ENCODE measurements at regions not wholly inside any gene's neighbourhood (a gene's known extent, or its start where the extent isn't known, plus 50 kb on each side); places are given as distances from the start of the nearest gene placed in this dataset.

- H2AFZ ChIP-seq (ENCODE audit: low read length), result no peak overlapping the region
- no peaks in the 10 kb centered on the region for H4K20me1 ChIP-seq (ENCODE audit: insufficient read depth, low read length)
- no peak for ATAC-seq
- no peaks in the 10 kb centered on the region; a peak in 1 of 5 replicates for H3K27me3 ChIP-seq (ENCODE audit: control insufficient read depth in 1 of 2, insufficient read depth in 2 of 2, low read length in 2 of 2)
- DNase-seq (ENCODE audit: low spot score), result no peak
- TF ChIP-seq, protein P1, sequence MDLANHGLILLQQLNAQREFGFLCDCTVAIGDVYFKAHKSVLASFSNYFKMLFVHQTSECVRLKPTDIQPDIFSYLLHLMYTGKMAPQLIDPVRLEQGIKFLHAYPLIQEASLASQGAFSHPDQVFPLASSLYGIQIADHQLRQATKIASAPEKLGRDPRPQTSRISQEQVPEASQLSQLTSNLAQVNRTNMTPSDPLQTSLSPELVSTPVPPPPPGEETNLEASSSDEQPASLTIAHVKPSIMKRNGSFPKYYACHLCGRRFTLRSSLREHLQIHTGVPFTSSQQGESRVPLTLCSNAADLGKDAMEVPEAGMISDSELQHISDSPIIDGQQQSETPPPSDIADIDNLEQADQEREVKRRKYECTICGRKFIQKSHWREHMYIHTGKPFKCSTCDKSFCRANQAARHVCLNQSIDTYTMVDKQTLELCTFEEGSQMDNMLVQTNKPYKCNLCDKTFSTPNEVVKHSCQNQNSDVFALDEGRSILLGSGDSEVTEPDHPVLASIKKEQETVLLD (CRISPR knock-in tag; IDR thresholded peaks at IDR 0.05; ENCODE audit: low read depth), result no peak
- TF ChIP-seq, protein P2, sequence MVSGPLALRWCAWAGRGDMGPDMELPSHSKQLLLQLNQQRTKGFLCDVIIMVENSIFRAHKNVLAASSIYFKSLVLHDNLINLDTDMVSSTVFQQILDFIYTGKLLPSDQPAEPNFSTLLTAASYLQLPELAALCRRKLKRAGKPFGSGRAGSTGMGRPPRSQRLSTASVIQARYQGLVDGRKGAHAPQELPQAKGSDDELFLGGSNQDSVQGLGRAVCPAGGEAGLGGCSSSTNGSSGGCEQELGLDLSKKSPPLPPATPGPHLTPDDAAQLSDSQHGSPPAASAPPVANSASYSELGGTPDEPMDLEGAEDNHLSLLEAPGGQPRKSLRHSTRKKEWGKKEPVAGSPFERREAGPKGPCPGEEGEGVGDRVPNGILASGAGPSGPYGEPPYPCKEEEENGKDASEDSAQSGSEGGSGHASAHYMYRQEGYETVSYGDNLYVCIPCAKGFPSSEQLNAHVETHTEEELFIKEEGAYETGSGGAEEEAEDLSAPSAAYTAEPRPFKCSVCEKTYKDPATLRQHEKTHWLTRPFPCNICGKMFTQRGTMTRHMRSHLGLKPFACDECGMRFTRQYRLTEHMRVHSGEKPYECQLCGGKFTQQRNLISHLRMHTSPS (CRISPR knock-in tag; IDR thresholded peaks at IDR 0.05; ENCODE audit: low read depth), result no peak
- no peak for TF ChIP-seq EEA1 (CRISPR knock-in tag; IDR thresholded peaks at IDR 0.05; ENCODE audit: borderline replicate concordance)
- TF ChIP-seq MED1 (CRISPR knock-in tag; IDR thresholded peaks at IDR 0.05), result no peak
- TF ChIP-seq FOXK2 (IDR thresholded peaks at IDR 0.05), result no peak
- TF ChIP-seq SALL1 (CRISPR knock-in tag; IDR thresholded peaks at IDR 0.05), result no peak
- TF ChIP-seq HOXA7 (CRISPR knock-in tag; IDR thresholded peaks at IDR 0.05), result no peak
- TF ChIP-seq TBL1XR1 (IDR thresholded peaks at IDR 0.05; ENCODE audit: borderline replicate concordance, low read length, partially characterized antibody), result no peak
- no peak for TF ChIP-seq ZFP1 (CRISPR knock-in tag; IDR thresholded peaks at IDR 0.05)
- no peak for TF ChIP-seq TCF7 (IDR thresholded peaks at IDR 0.05; ENCODE audit: low read depth)
- no peak for TF ChIP-seq ARNTL (CRISPR knock-in tag; IDR thresholded peaks at IDR 0.05)
- TF ChIP-seq, protein P3, sequence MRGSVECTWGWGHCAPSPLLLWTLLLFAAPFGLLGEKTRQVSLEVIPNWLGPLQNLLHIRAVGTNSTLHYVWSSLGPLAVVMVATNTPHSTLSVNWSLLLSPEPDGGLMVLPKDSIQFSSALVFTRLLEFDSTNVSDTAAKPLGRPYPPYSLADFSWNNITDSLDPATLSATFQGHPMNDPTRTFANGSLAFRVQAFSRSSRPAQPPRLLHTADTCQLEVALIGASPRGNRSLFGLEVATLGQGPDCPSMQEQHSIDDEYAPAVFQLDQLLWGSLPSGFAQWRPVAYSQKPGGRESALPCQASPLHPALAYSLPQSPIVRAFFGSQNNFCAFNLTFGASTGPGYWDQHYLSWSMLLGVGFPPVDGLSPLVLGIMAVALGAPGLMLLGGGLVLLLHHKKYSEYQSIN (CRISPR knock-in tag; IDR thresholded peaks at IDR 0.05; ENCODE audit: borderline replicate concordance), result no peak
- no peak for TF ChIP-seq JUNB (CRISPR knock-in tag; IDR thresholded peaks at IDR 0.05; ENCODE audit: borderline replicate concordance)
- TF ChIP-seq ZNF781 (CRISPR knock-in tag; IDR thresholded peaks at IDR 0.05; ENCODE audit: borderline replicate concordance, not compliant biosample characterization), result no peak
- TF ChIP-seq TAF1 (CRISPR knock-in tag; IDR thresholded peaks at IDR 0.05), result no peak
- TF ChIP-seq ZNF660 (CRISPR knock-in tag; IDR thresholded peaks at IDR 0.05; ENCODE audit: borderline replicate concordance, low read depth), result no peak
- TF ChIP-seq ZNF709 (CRISPR knock-in tag; IDR thresholded peaks at IDR 0.05), result no peak
- TF ChIP-seq TFAP4 (IDR thresholded peaks at IDR 0.05; ENCODE audit: borderline replicate concordance, low read depth), result no peak
- TF ChIP-seq NR2C2 (CRISPR knock-in tag; IDR thresholded peaks at IDR 0.05; ENCODE audit: borderline replicate concordance), result no peak
- TF ChIP-seq ZC3H4 (CRISPR knock-in tag; IDR thresholded peaks at IDR 0.05; ENCODE audit: borderline replicate concordance), result no peak
- H3K36me3 ChIP-seq (replicated peaks in 1 of 2; ENCODE audit: control insufficient read depth in 1 of 2, insufficient read depth in 2 of 2, low read length in 2 of 2), result no peaks in the 10 kb centered on the region
- no peak overlapping the region for H3K4me3 ChIP-seq (replicated peaks in 1 of 3; ENCODE audit: insufficient read depth in 1 of 3, low read depth in 2 of 3, low read length in 3 of 3)
- ChIA-PET POLR2A (no interaction called here), CTCF (ENCODE audit: low intra/inter-chr PET ratio, low total read pairs) (no interaction called here)
- in situ Hi-C loops (cut with HindIII; ENCODE audit: extremely low pct_ligation_motif_present, low pct_unique_long_range_greater_than_20kb), result no loop called here
- no TSS peak for BruUV-seq (replicated peaks)
- no peak for FAIRE-seq
- H3K4me2 ChIP-seq (ENCODE audit: low read depth, low read length), result no peak overlapping the region
- H3K79me2 ChIP-seq (ENCODE audit: insufficient read depth, low read length), result no peaks in the 10 kb centered on the region
- H3K27ac ChIP-seq (ENCODE audit: extremely low read length, insufficient read depth, low read length), result no peak overlapping the region
- H3K4me1 ChIP-seq (ENCODE audit: insufficient read depth, low read length), result no peaks in the 10 kb centered on the region
- H3K9me3 ChIP-seq (ENCODE audit: low read length), result no peaks in the 10 kb centered on the region
- H3K9ac ChIP-seq (ENCODE audit: insufficient read depth, low read depth, low read length), result no peak overlapping the region
- intact Hi-C loops (cut with micrococcal nuclease; ENCODE audit: unreplicated experiment), result no loop called here
- 2% methylated on average over 3 of the region's 3 CpGs for WGBS (ENCODE audit: low lambda C conversion rate)
These were observed 86.6 kb upstream of the RBBP6 start for GRCh38 chr16:24452724-24453123.
